ENCODE measurements at regions not wholly inside any gene's neighbourhood (a gene's known extent, or its start where the extent isn't known, plus 50 kb on each side); places are given as distances from the start of the nearest gene placed in this dataset.

DNA sequence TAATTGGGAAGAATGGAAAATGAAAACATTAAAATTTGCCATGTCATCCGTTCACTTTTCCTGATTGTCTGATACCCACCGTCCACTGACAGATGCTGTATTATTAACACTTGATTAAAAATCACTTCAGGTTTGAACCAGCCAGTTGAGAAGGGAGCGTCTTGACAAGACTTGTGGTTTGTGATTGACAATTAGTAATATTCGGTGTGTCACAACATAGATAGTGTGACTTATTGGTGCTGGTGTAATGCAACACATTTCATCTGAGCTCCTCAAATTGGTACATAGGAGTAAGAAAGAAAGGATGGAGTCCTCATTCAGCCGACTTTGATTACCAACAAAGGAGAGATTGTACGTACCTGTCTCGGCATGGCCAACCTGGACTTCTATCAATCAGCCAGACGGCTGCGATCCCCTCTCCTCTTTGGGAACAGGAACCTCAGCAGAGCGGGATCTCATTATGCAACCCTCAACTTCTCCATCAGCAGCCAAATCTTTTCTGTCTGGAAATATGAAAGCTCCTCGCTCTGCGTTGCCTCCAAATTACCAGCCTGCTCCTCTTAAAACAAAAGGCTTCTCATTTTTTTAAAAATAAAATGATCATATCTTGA lies 211.7 kb upstream of the MVB12B start:
- TF ChIP-seq, protein P1, sequence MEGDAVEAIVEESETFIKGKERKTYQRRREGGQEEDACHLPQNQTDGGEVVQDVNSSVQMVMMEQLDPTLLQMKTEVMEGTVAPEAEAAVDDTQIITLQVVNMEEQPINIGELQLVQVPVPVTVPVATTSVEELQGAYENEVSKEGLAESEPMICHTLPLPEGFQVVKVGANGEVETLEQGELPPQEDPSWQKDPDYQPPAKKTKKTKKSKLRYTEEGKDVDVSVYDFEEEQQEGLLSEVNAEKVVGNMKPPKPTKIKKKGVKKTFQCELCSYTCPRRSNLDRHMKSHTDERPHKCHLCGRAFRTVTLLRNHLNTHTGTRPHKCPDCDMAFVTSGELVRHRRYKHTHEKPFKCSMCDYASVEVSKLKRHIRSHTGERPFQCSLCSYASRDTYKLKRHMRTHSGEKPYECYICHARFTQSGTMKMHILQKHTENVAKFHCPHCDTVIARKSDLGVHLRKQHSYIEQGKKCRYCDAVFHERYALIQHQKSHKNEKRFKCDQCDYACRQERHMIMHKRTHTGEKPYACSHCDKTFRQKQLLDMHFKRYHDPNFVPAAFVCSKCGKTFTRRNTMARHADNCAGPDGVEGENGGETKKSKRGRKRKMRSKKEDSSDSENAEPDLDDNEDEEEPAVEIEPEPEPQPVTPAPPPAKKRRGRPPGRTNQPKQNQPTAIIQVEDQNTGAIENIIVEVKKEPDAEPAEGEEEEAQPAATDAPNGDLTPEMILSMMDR (conservative IDR thresholded peaks at IDR 0.05), result no peak
- no peak for TF ChIP-seq ZFX (IDR thresholded peaks at IDR 0.05)

Measured in C4-2B (cell line).